Neural progenitor cell (in vitro differentiated cells): ENCODE measurements at regions not wholly inside any gene's neighbourhood (a gene's known extent, or its start where the extent isn't known, plus 50 kb on each side); places are given as distances from the start of the nearest gene placed in this dataset.

Experiments
- CTCF ChIP-seq: fragments of 200-600 bp; sonication (generic); IDR thresholded peaks from 2 replicates; pipeline ENCODE4 v1.5.1; 2017; ENCODE audit warnings: antibody characterized with exemption, mild to moderate bottlenecking
- EZH2phosphoT487 ChIP-seq: fragments of 200-600 bp; sonication (generic); IDR thresholded peaks from 2 replicates; pipeline ENCODE4 v1.6.1; 2017; ENCODE audit warnings: antibody characterized with exemption

- TF ChIP-seq CTCF (no peak), EZH2phosphoT487 (no peak)
Observed at GRCh38 chr2:123816203-123816602, 208.9 kb upstream of the CNTNAP5 start.
